ENCODE measurements at regions not wholly inside any gene's neighbourhood (a gene's known extent, or its start where the extent isn't known, plus 50 kb on each side); places are given as distances from the start of the nearest gene placed in this dataset.

DNA sequence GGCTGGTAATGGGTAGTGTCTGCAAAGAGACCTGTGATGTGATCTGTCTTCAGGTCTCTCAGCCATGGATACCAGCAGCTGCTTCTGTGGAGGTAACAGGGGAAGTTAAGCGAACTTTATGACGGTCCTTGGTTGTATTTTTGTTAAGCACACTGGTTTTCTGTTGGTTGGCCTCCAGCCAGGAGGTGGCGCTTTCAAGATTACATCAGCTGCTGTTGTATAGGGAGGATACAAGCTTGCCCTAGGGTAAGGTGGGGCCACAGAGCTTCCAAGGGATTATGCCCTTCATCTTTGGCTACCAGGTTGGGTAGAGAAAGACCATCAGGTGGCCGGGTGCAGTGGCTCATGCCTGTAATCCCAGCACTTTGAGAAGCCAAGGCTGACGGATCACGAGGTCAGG, 834.2 kb upstream of the GALNTL6 start:
- intact Hi-C loops (cut with micrococcal nuclease) = no loop called here
- H3K4me3 ChIP-seq (replicated peaks in 1 of 2; ENCODE audit: low read depth in 1 of 2, low read length in 2 of 2) = no peak overlapping the region
- H3K36me3 ChIP-seq (ENCODE audit: control insufficient read depth in 1 of 2, insufficient read depth in 2 of 2, low read length in 2 of 2) = no peaks in the 10 kb centered on the region
- ATAC-seq = no peak
- H3K9me3 ChIP-seq (ENCODE audit: control insufficient read depth in 1 of 2, insufficient read depth in 1 of 2, low read depth in 1 of 2, low read length in 2 of 2) = no peaks in the 10 kb centered on the region
- RAD21 ChIA-PET (ENCODE audit: low non-redundant PET in 1 of 2, low total read pairs in 2 of 2, uncharacterized antibody in 2 of 2, unreplicated experiment in 2 of 2) = no interaction called here
- DNase-seq (ENCODE audit: low read depth, low spot score) = no peak
- no peaks in the 10 kb centered on the region for H3K27me3 ChIP-seq (ENCODE audit: insufficient read depth, low read length)
- no peaks in the 10 kb centered on the region for H3K4me1 ChIP-seq (ENCODE audit: control insufficient read depth in 1 of 2, insufficient read depth in 2 of 2, low read length in 2 of 2)
- H3K9ac ChIP-seq (ENCODE audit: low read length) = no peak overlapping the region
- no TSS peak for BruUV-seq (replicated peaks)
- POLR2A ChIA-PET = no interaction called here
- TF ChIP-seq POLR2A (IDR thresholded peaks at IDR 0.05; ENCODE audit: borderline replicate concordance, extremely low read depth, insufficient read depth, insufficient read length) (no peak), TCF7L2 (IDR thresholded peaks at IDR 0.05; ENCODE audit: borderline replicate concordance, extremely low read depth, insufficient read depth, insufficient read length) (no peak), ZFX (IDR thresholded peaks at IDR 0.05) (no peak), YY1 (IDR thresholded peaks at IDR 0.05; ENCODE audit: extremely low read depth, insufficient replicate concordance, low read depth, low read length) (no peak), EZH2phosphoT487 (IDR thresholded peaks at IDR 0.05; ENCODE audit: borderline replicate concordance) (no peak), CBX3 (IDR thresholded peaks at IDR 0.05; ENCODE audit: low read depth) (no peak), RAD21 (IDR thresholded peaks at IDR 0.05; ENCODE audit: low read depth) (no peak), ELF1 (IDR thresholded peaks at IDR 0.05; ENCODE audit: borderline replicate concordance, low read depth) (no peak), ZNF274 (IDR thresholded peaks at IDR 0.05; ENCODE audit: low read depth, low read length) (no peak), EZH2 (IDR thresholded peaks at IDR 0.05) (no peak), EGR1 (IDR thresholded peaks at IDR 0.05; ENCODE audit: low read depth) (no peak), SIN3A (IDR thresholded peaks at IDR 0.05; ENCODE audit: low read depth) (no peak), JUND (IDR thresholded peaks at IDR 0.05) (no peak)
- TF ChIP-seq, protein P1, sequence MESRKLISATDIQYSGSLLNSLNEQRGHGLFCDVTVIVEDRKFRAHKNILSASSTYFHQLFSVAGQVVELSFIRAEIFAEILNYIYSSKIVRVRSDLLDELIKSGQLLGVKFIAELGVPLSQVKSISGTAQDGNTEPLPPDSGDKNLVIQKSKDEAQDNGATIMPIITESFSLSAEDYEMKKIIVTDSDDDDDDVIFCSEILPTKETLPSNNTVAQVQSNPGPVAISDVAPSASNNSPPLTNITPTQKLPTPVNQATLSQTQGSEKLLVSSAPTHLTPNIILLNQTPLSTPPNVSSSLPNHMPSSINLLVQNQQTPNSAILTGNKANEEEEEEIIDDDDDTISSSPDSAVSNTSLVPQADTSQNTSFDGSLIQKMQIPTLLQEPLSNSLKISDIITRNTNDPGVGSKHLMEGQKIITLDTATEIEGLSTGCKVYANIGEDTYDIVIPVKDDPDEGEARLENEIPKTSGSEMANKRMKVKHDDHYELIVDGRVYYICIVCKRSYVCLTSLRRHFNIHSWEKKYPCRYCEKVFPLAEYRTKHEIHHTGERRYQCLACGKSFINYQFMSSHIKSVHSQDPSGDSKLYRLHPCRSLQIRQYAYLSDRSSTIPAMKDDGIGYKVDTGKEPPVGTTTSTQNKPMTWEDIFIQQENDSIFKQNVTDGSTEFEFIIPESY (IDR thresholded peaks at IDR 0.05; ENCODE audit: extremely low read depth, insufficient replicate concordance, low read length) = no peak
- TF ChIP-seq, protein P2, sequence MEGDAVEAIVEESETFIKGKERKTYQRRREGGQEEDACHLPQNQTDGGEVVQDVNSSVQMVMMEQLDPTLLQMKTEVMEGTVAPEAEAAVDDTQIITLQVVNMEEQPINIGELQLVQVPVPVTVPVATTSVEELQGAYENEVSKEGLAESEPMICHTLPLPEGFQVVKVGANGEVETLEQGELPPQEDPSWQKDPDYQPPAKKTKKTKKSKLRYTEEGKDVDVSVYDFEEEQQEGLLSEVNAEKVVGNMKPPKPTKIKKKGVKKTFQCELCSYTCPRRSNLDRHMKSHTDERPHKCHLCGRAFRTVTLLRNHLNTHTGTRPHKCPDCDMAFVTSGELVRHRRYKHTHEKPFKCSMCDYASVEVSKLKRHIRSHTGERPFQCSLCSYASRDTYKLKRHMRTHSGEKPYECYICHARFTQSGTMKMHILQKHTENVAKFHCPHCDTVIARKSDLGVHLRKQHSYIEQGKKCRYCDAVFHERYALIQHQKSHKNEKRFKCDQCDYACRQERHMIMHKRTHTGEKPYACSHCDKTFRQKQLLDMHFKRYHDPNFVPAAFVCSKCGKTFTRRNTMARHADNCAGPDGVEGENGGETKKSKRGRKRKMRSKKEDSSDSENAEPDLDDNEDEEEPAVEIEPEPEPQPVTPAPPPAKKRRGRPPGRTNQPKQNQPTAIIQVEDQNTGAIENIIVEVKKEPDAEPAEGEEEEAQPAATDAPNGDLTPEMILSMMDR (IDR thresholded peaks at IDR 0.05 in 2 of 3, conservative IDR thresholded peaks at IDR 0.05 in 1 of 3; ENCODE audit: borderline replicate concordance in 1 of 3, insufficient read depth in 1 of 3, low read depth in 2 of 3, low read length in 2 of 3) = no peak
- TF ChIP-seq, protein P3, sequence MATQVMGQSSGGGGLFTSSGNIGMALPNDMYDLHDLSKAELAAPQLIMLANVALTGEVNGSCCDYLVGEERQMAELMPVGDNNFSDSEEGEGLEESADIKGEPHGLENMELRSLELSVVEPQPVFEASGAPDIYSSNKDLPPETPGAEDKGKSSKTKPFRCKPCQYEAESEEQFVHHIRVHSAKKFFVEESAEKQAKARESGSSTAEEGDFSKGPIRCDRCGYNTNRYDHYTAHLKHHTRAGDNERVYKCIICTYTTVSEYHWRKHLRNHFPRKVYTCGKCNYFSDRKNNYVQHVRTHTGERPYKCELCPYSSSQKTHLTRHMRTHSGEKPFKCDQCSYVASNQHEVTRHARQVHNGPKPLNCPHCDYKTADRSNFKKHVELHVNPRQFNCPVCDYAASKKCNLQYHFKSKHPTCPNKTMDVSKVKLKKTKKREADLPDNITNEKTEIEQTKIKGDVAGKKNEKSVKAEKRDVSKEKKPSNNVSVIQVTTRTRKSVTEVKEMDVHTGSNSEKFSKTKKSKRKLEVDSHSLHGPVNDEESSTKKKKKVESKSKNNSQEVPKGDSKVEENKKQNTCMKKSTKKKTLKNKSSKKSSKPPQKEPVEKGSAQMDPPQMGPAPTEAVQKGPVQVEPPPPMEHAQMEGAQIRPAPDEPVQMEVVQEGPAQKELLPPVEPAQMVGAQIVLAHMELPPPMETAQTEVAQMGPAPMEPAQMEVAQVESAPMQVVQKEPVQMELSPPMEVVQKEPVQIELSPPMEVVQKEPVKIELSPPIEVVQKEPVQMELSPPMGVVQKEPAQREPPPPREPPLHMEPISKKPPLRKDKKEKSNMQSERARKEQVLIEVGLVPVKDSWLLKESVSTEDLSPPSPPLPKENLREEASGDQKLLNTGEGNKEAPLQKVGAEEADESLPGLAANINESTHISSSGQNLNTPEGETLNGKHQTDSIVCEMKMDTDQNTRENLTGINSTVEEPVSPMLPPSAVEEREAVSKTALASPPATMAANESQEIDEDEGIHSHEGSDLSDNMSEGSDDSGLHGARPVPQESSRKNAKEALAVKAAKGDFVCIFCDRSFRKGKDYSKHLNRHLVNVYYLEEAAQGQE (IDR thresholded peaks at IDR 0.05; ENCODE audit: low read depth) = no peak
- CTCF ChIA-PET = interaction anchor here (0.7 kb wide), 1 partner anchor 125 kb away, joined by 4 read pairs; no protein-coding TSS in a partner anchor
- H3K4me2 ChIP-seq (ENCODE audit: low read length) = no peak overlapping the region
- H3K9me2 ChIP-seq (ENCODE audit: insufficient read depth) = no peaks in the 10 kb centered on the region
- no peak overlapping the region for H2AFZ ChIP-seq (ENCODE audit: low read depth, low read length, poor library complexity, severe bottlenecking)
- no peak overlapping the region for H3K27ac ChIP-seq (ENCODE audit: low read depth, low read length)
- no peaks in the 10 kb centered on the region for H4K20me1 ChIP-seq (ENCODE audit: insufficient read depth)
- no peaks in the 10 kb centered on the region for H3K79me2 ChIP-seq (ENCODE audit: insufficient read depth, low read length)
